ENCODE measurements at regions not wholly inside any gene's neighbourhood (a gene's known extent, or its start where the extent isn't known, plus 50 kb on each side); places are given as distances from the start of the nearest gene placed in this dataset.

- Histone ChIP-seq H3K4me3 (no peak overlapping the region), H3K27me3 (no peaks in the 10 kb centered on the region), H3K27ac (peak overlapping the region in 1 of 12 donors; percentile 14), H3K36me3 (no peaks in the 10 kb centered on the region), H3K4me1 (peaks cover 0 to 46% (median 10%) of the 10 kb centered on the region in 12 donors), H3K9me3 (no peaks in the 10 kb centered on the region)
- ATAC-seq (peak in 1 of 4 donors; percentile 32), DNase-seq (peak in 1 of 5 donors; percentile 23)
- intact Hi-C loops (cut with DNase I): no loop called here
- TF ChIP-seq CTCF (IDR thresholded peaks at IDR 0.05) (no peak), POLR2A (IDR thresholded peaks at IDR 0.05) (no peak)
- 68 to 75% (median 72%) methylated on average over 6 of the region's 6 CpGs for WGBS, 4 donors
These were observed 490.2 kb upstream of the SULF2 start for GRCh38 chr20:48275286-48276020.

GRCh38 chr20:48273843-48274242 lies 488.6 kb upstream of the SULF2 start:
- no peaks in the 10 kb centered on the region for H3K27me3 ChIP-seq
- intact Hi-C loops (cut with DNase I): no loop called here
- peaks cover 0 to 34% (median 5%) of the 10 kb centered on the region in 12 donors for H3K4me1 ChIP-seq
- no peak for TF ChIP-seq CTCF (IDR thresholded peaks at IDR 0.05)
- no peak for TF ChIP-seq POLR2A (IDR thresholded peaks at IDR 0.05)
- DNase-seq (no peak), ATAC-seq (no peak)
- H3K9me3 ChIP-seq: no peaks in the 10 kb centered on the region
- H3K27ac ChIP-seq: no peak overlapping the region
- no peak overlapping the region for H3K4me3 ChIP-seq
- no peaks in the 10 kb centered on the region for H3K36me3 ChIP-seq

- Histone ChIP-seq H3K27ac (no peak overlapping the region), H3K4me3 (no peak overlapping the region), H3K27me3 (no peaks in the 10 kb centered on the region), H3K4me1 (peaks cover 0 to 9% (median 0%) of the 10 kb centered on the region in 12 donors), H3K9me3 (no peaks in the 10 kb centered on the region), H3K36me3 (no peaks in the 10 kb centered on the region)
- 69 to 100% (median 84%) methylated on average over 1 of the region's 1 CpG for WGBS, 4 donors
- TF ChIP-seq POLR2A (IDR thresholded peaks at IDR 0.05) (no peak), CTCF (IDR thresholded peaks at IDR 0.05) (no peak)
- intact Hi-C loops (cut with DNase I): no loop called here
- DNase-seq (no peak), ATAC-seq (no peak)
These were observed 485.6 kb upstream of the SULF2 start for GRCh38 chr20:48270885-48271284.

- H3K27ac ChIP-seq: no peak overlapping the region
- intact Hi-C loops (cut with DNase I): no loop called here
- no peaks in the 10 kb centered on the region for H3K4me1 ChIP-seq
- 90 to 95% (median 94%) methylated on average over 19 of the region's 19 CpGs for WGBS, 4 donors
- no peaks in the 10 kb centered on the region for H3K9me3 ChIP-seq
- H3K27me3 ChIP-seq: no peaks in the 10 kb centered on the region
- ATAC-seq (no peak), DNase-seq (no peak)
- no peak for TF ChIP-seq POLR2A (IDR thresholded peaks at IDR 0.05)
- no peak for TF ChIP-seq CTCF (IDR thresholded peaks at IDR 0.05)
- H3K4me3 ChIP-seq: no peak overlapping the region
- no peaks in the 10 kb centered on the region for H3K36me3 ChIP-seq
These were observed 482.8 kb upstream of the SULF2 start for GRCh38 chr20:48267860-48268633.
